GM12865 (cell line): ENCODE measurements at regions not wholly inside any gene's neighbourhood (a gene's known extent, or its start where the extent isn't known, plus 50 kb on each side); places are given as distances from the start of the nearest gene placed in this dataset.

Experiments
- DNase-seq: peaks from one replicate; pipeline ENCODE4 v3.0.0; 2010; ENCODE audit warnings: low read depth
- H3K4me3 ChIP-seq: 2 replicates; pipeline ENCODE4 v1.5.1; 2011; ENCODE audit warnings: mild to moderate bottlenecking, low read depth, low read length, control low read depth
- CTCF ChIP-seq: IDR thresholded peaks from 2 replicates; pipeline ENCODE4 v1.5.1; 2011; ENCODE audit warnings: low read length, control low read depth, low read depth, inconsistent platforms; ENCODE audit not compliant: insufficient read depth; ENCODE audit errors: missing control alignments

DNA sequence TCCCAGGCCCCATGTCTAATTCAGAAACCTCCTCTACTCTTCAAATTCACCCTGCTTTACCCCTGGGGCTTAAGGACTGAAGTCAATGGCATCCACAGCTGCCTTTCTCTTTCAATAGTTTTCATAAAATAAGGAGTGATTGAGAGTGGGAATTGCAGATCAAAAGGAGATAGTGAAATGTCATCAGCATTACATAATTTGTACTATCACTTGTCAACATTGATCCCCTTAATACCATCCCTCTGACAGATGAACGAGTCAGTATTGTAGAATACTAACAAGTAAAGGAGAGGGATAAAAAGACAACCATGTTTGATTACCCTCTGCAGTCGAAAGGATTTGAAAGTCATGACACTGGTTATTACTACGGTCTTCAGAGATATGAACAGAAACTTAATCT, 212.4 kb downstream of the TMEM114 start:
- H3K4me3 ChIP-seq, result no peak overlapping the region
- TF ChIP-seq CTCF, result no peak
- no peak for DNase-seq

DNA sequence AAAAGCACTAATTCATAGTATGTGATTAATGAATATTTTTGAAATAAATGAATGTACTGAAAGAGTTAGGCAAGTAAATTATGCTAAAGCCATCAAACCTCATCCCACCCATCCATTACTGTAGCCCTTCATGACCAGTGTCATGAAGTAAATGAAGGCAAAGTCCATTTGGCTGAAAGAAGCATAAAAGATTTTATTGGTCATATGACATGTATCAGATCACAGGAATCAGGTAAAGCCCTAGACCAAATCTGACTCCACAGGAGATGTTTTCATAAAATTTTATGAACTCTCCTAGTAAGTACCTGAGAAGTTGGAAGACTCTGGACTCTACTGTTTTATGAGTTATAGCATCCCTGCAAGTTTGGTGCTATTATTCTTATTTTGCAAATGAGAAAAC, 213.5 kb downstream of the TMEM114 start:
- no peak overlapping the region for H3K4me3 ChIP-seq
- no peak for DNase-seq
- no peak for TF ChIP-seq CTCF

DNA sequence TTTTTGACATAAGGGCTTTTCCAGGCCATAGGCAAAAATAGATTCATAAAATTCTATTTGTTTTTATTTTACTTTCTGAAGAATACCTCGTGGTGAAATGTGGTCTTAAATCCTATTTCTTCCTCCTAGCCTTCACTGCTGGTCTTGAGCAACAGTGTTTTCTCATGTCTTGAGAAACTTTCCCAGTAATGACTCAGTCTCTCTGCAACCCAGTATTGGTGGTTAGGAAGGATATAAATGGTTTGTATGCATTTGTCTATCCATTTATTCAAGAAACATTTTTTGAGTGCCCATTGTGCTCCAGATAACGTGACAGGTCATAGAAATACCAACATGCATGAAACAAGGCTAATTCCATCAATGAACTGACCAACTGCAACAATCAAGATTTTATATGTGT, 213.9 kb downstream of the TMEM114 start:
- DNase-seq, result no peak
- TF ChIP-seq CTCF, result no peak
- H3K4me3 ChIP-seq, result no peak overlapping the region

- DNase-seq, result no peak
Measured at GRCh38 chr16:8375232-8375587, 215.1 kb downstream of the TMEM114 start.

DNA sequence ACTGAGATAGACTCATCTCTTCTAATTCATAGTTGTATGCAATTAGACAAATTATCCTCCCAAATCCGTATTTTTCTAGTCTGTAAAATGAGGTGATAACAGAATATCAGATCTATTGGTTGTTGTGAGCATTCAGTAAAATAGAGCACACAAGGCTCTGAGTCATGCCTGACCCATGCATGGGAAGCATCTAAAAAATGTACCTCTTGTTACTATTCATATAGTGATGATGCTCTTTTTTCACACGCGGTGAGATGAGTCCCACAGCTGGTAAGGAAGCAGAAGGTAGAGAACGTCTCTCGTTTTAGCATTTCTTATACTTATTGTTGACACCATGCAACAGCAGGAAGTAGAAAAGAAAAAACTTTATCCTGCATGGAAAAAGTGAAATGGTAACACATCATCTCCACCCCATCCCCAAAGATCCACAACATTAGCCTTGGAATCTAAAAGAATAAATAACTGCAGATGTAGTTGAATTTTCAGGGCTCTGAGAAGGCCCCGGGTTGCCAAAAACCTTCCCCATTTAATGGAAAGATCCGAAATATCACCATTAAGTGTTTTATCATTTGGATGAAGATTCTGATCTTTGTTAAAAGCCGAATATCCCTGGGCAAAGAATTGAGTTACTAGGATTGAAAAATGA, 215.6 kb downstream of the TMEM114 start:
- TF ChIP-seq CTCF, result no peak
- H3K4me3 ChIP-seq, result no peak overlapping the region
- no peak for DNase-seq

More at GRCh38 chr16:8375232-8375587, 215.1 kb downstream of the TMEM114 start:
- H3K4me3 ChIP-seq, result no peak overlapping the region
- TF ChIP-seq CTCF, result no peak

GRCh38 chr16:8373676-8374431, 216.5 kb downstream of the TMEM114 start:
- no peak for TF ChIP-seq CTCF
- H3K4me3 ChIP-seq, result no peak overlapping the region
- DNase-seq, result no peak
